ENCODE measurements at regions not wholly inside any gene's neighbourhood (a gene's known extent, or its start where the extent isn't known, plus 50 kb on each side); places are given as distances from the start of the nearest gene placed in this dataset.
A peak's percentile ranks its signal among the peaks of the same experiment; 100 is the strongest.

GRCh38 chrX:116226665-116227484 is 56.3 kb downstream of the AGTR2 start:
- DNase-seq (ENCODE audit: low spot score): no peak

- DNase-seq (ENCODE audit: low spot score): no peak
Measured at GRCh38 chrX:116230130-116230898, 59.8 kb downstream of the AGTR2 start.

- DNase-seq (ENCODE audit: low spot score): peak; percentile 20
Measured at GRCh38 chrX:116232833-116233232, 62.3 kb downstream of the AGTR2 start.

- DNase-seq (ENCODE audit: low spot score): no peak
Measured at GRCh38 chrX:116236666-116237065, 66.1 kb downstream of the AGTR2 start.

- no peak for DNase-seq (ENCODE audit: low spot score)
Measured at GRCh38 chrX:116238093-116238492, 67.5 kb downstream of the AGTR2 start.

GRCh38 chrX:116238567-116239255 is 68.2 kb downstream of the AGTR2 start:
- no peak for DNase-seq (ENCODE audit: low spot score)

- peak; percentile 3 for DNase-seq (ENCODE audit: low spot score)
Measured at GRCh38 chrX:116239944-116240840, 69.6 kb downstream of the AGTR2 start.

- DNase-seq (ENCODE audit: low spot score): no peak
Measured at GRCh38 chrX:116241001-116241400, 70.5 kb downstream of the AGTR2 start.

GRCh38 chrX:116243039-116243438 is 72.5 kb downstream of the AGTR2 start:
- DNase-seq (ENCODE audit: low spot score): no peak

- DNase-seq (ENCODE audit: low spot score): no peak
Measured at GRCh38 chrX:116246261-116246660, 75.7 kb downstream of the AGTR2 start.

- no peak for DNase-seq (ENCODE audit: low spot score)
Measured at GRCh38 chrX:116267511-116268040, 97.0 kb downstream of the AGTR2 start.

GRCh38 chrX:116272322-116272721 is 101.8 kb downstream of the AGTR2 start:
- peak; percentile 62 for DNase-seq (ENCODE audit: low spot score)

GRCh38 chrX:116272861-116273260 is 102.3 kb downstream of the AGTR2 start:
- DNase-seq (ENCODE audit: low spot score): no peak

GRCh38 chrX:116276261-116276660 is 105.7 kb downstream of the AGTR2 start:
- no peak for DNase-seq (ENCODE audit: low spot score)

- DNase-seq (ENCODE audit: low spot score): no peak
Measured at GRCh38 chrX:116277351-116278225, 107.0 kb downstream of the AGTR2 start.

GRCh38 chrX:116278826-116279225 is 108.3 kb downstream of the AGTR2 start:
- no peak for DNase-seq (ENCODE audit: low spot score)

- DNase-seq (ENCODE audit: low spot score): no peak
Measured at GRCh38 chrX:116281106-116281505, 110.6 kb downstream of the AGTR2 start.

- DNase-seq (ENCODE audit: low spot score): no peak
Measured at GRCh38 chrX:116282751-116283150, 112.2 kb downstream of the AGTR2 start.

- DNase-seq (ENCODE audit: low spot score): no peak
Measured at GRCh38 chrX:116284400-116284799, 113.9 kb downstream of the AGTR2 start.

- DNase-seq (ENCODE audit: low spot score): no peak
Measured at GRCh38 chrX:116285501-116285900, 115.0 kb downstream of the AGTR2 start.

Measured in AG08395 (cell line).